ENCODE measurements at regions not wholly inside any gene's neighbourhood (a gene's known extent, or its start where the extent isn't known, plus 50 kb on each side); places are given as distances from the start of the nearest gene placed in this dataset.

GRCh38 chr11:24082241-24082640 lies 414.6 kb upstream of the LUZP2 start:
- no peak overlapping the region for H2AFZ ChIP-seq (ENCODE audit: low read depth, low read length)
- H3K9me3 ChIP-seq (ENCODE audit: low read length) = no peaks in the 10 kb centered on the region
- H3K27me3 ChIP-seq (ENCODE audit: insufficient read depth, low read length) = no peaks in the 10 kb centered on the region
- H3K4me1 ChIP-seq (ENCODE audit: insufficient read depth, low read length) = no peaks in the 10 kb centered on the region
- H3K4me3 ChIP-seq (ENCODE audit: low read length) = no peak overlapping the region
- no peaks in the 10 kb centered on the region for H3K36me3 ChIP-seq (ENCODE audit: insufficient read depth, low read length)

GRCh38 chr11:24082860-24083259 lies 414.0 kb upstream of the LUZP2 start:
- H3K27me3 ChIP-seq (ENCODE audit: insufficient read depth, low read length) = no peaks in the 10 kb centered on the region
- no peaks in the 10 kb centered on the region for H3K9me3 ChIP-seq (ENCODE audit: low read length)
- H3K36me3 ChIP-seq (ENCODE audit: insufficient read depth, low read length) = no peaks in the 10 kb centered on the region
- H3K4me3 ChIP-seq (ENCODE audit: low read length) = no peak overlapping the region
- H2AFZ ChIP-seq (ENCODE audit: low read depth, low read length) = no peak overlapping the region
- H3K4me1 ChIP-seq (ENCODE audit: insufficient read depth, low read length) = no peaks in the 10 kb centered on the region

- Histone ChIP-seq H3K36me3 (ENCODE audit: insufficient read depth, low read length) (no peaks in the 10 kb centered on the region), H2AFZ (ENCODE audit: low read depth, low read length) (no peak overlapping the region), H3K9me3 (ENCODE audit: low read length) (no peaks in the 10 kb centered on the region), H3K4me3 (ENCODE audit: low read length) (no peak overlapping the region), H3K27me3 (ENCODE audit: insufficient read depth, low read length) (no peaks in the 10 kb centered on the region), H3K4me1 (ENCODE audit: insufficient read depth, low read length) (no peaks in the 10 kb centered on the region)
These were observed 411.9 kb upstream of the LUZP2 start for GRCh38 chr11:24084956-24085355.

GRCh38 chr11:24086921-24087320 lies 409.9 kb upstream of the LUZP2 start:
- no peak overlapping the region for H2AFZ ChIP-seq (ENCODE audit: low read depth, low read length)
- H3K36me3 ChIP-seq (ENCODE audit: insufficient read depth, low read length) = no peaks in the 10 kb centered on the region
- no peak overlapping the region for H3K4me3 ChIP-seq (ENCODE audit: low read length)
- H3K4me1 ChIP-seq (ENCODE audit: insufficient read depth, low read length) = no peaks in the 10 kb centered on the region
- no peaks in the 10 kb centered on the region for H3K9me3 ChIP-seq (ENCODE audit: low read length)
- no peaks in the 10 kb centered on the region for H3K27me3 ChIP-seq (ENCODE audit: insufficient read depth, low read length)

GRCh38 chr11:24091594-24091993 lies 405.3 kb upstream of the LUZP2 start:
- Histone ChIP-seq H3K36me3 (ENCODE audit: insufficient read depth, low read length) (no peaks in the 10 kb centered on the region), H3K9me3 (ENCODE audit: low read length) (no peaks in the 10 kb centered on the region), H3K4me3 (ENCODE audit: low read length) (no peak overlapping the region), H3K27me3 (ENCODE audit: insufficient read depth, low read length) (no peaks in the 10 kb centered on the region), H2AFZ (ENCODE audit: low read depth, low read length) (no peak overlapping the region), H3K4me1 (ENCODE audit: insufficient read depth, low read length) (no peaks in the 10 kb centered on the region)

- H2AFZ ChIP-seq (ENCODE audit: low read depth, low read length) = no peak overlapping the region
- no peaks in the 10 kb centered on the region for H3K27me3 ChIP-seq (ENCODE audit: insufficient read depth, low read length)
- no peaks in the 10 kb centered on the region for H3K9me3 ChIP-seq (ENCODE audit: low read length)
- H3K4me3 ChIP-seq (ENCODE audit: low read length) = no peak overlapping the region
- H3K4me1 ChIP-seq (ENCODE audit: insufficient read depth, low read length) = no peaks in the 10 kb centered on the region
- H3K36me3 ChIP-seq (ENCODE audit: insufficient read depth, low read length) = no peaks in the 10 kb centered on the region
These were observed 403.5 kb upstream of the LUZP2 start for GRCh38 chr11:24093375-24093774.

- H3K9me3 ChIP-seq (ENCODE audit: low read length) = no peaks in the 10 kb centered on the region
- no peak overlapping the region for H3K4me3 ChIP-seq (ENCODE audit: low read length)
- H3K4me1 ChIP-seq (ENCODE audit: insufficient read depth, low read length) = no peaks in the 10 kb centered on the region
- no peaks in the 10 kb centered on the region for H3K27me3 ChIP-seq (ENCODE audit: insufficient read depth, low read length)
- H2AFZ ChIP-seq (ENCODE audit: low read depth, low read length) = no peak overlapping the region
- no peaks in the 10 kb centered on the region for H3K36me3 ChIP-seq (ENCODE audit: insufficient read depth, low read length)
These were observed 388.2 kb upstream of the LUZP2 start for GRCh38 chr11:24108609-24109008.

GRCh38 chr11:24122291-24122690 lies 374.6 kb upstream of the LUZP2 start:
- Histone ChIP-seq H3K4me3 (ENCODE audit: low read length) (no peak overlapping the region), H3K27me3 (ENCODE audit: insufficient read depth, low read length) (no peaks in the 10 kb centered on the region), H2AFZ (ENCODE audit: low read depth, low read length) (no peak overlapping the region), H3K9me3 (ENCODE audit: low read length) (no peaks in the 10 kb centered on the region), H3K36me3 (ENCODE audit: insufficient read depth, low read length) (no peaks in the 10 kb centered on the region), H3K4me1 (ENCODE audit: insufficient read depth, low read length) (peaks cover 4% of the 10 kb centered on the region)

- Histone ChIP-seq H3K36me3 (ENCODE audit: insufficient read depth, low read length) (no peaks in the 10 kb centered on the region), H3K4me1 (ENCODE audit: insufficient read depth, low read length) (peaks cover 4% of the 10 kb centered on the region), H3K4me3 (ENCODE audit: low read length) (no peak overlapping the region), H3K9me3 (ENCODE audit: low read length) (no peaks in the 10 kb centered on the region), H3K27me3 (ENCODE audit: insufficient read depth, low read length) (no peaks in the 10 kb centered on the region), H2AFZ (ENCODE audit: low read depth, low read length) (no peak overlapping the region)
These were observed 372.0 kb upstream of the LUZP2 start for GRCh38 chr11:24124876-24125275.

- Histone ChIP-seq H3K4me3 (ENCODE audit: low read length) (no peak overlapping the region), H3K4me1 (ENCODE audit: insufficient read depth, low read length) (no peaks in the 10 kb centered on the region), H3K27me3 (ENCODE audit: insufficient read depth, low read length) (no peaks in the 10 kb centered on the region), H2AFZ (ENCODE audit: low read depth, low read length) (no peak overlapping the region), H3K9me3 (ENCODE audit: low read length) (no peaks in the 10 kb centered on the region), H3K36me3 (ENCODE audit: insufficient read depth, low read length) (no peaks in the 10 kb centered on the region)
These were observed 365.2 kb upstream of the LUZP2 start for GRCh38 chr11:24131698-24132097.

GRCh38 chr11:24132471-24132870 lies 364.4 kb upstream of the LUZP2 start:
- Histone ChIP-seq H3K9me3 (ENCODE audit: low read length) (no peaks in the 10 kb centered on the region), H3K4me3 (ENCODE audit: low read length) (no peak overlapping the region), H3K36me3 (ENCODE audit: insufficient read depth, low read length) (no peaks in the 10 kb centered on the region), H3K4me1 (ENCODE audit: insufficient read depth, low read length) (no peaks in the 10 kb centered on the region), H3K27me3 (ENCODE audit: insufficient read depth, low read length) (no peaks in the 10 kb centered on the region), H2AFZ (ENCODE audit: low read depth, low read length) (no peak overlapping the region)

GRCh38 chr11:24134879-24135589 lies 361.8 kb upstream of the LUZP2 start:
- Histone ChIP-seq H3K27me3 (ENCODE audit: insufficient read depth, low read length) (no peaks in the 10 kb centered on the region), H3K9me3 (ENCODE audit: low read length) (no peaks in the 10 kb centered on the region), H3K4me3 (ENCODE audit: low read length) (no peak overlapping the region), H2AFZ (ENCODE audit: low read depth, low read length) (no peak overlapping the region), H3K36me3 (ENCODE audit: insufficient read depth, low read length) (no peaks in the 10 kb centered on the region), H3K4me1 (ENCODE audit: insufficient read depth, low read length) (no peaks in the 10 kb centered on the region)

- Histone ChIP-seq H3K27me3 (ENCODE audit: insufficient read depth, low read length) (no peaks in the 10 kb centered on the region), H3K36me3 (ENCODE audit: insufficient read depth, low read length) (no peaks in the 10 kb centered on the region), H3K4me1 (ENCODE audit: insufficient read depth, low read length) (no peaks in the 10 kb centered on the region), H3K9me3 (ENCODE audit: low read length) (no peaks in the 10 kb centered on the region), H3K4me3 (ENCODE audit: low read length) (no peak overlapping the region), H2AFZ (ENCODE audit: low read depth, low read length) (no peak overlapping the region)
These were observed 354.8 kb upstream of the LUZP2 start for GRCh38 chr11:24142062-24142461.

GRCh38 chr11:24145411-24145810 lies 351.4 kb upstream of the LUZP2 start:
- H3K27me3 ChIP-seq (ENCODE audit: insufficient read depth, low read length) = no peaks in the 10 kb centered on the region
- H3K4me1 ChIP-seq (ENCODE audit: insufficient read depth, low read length) = no peaks in the 10 kb centered on the region
- H3K4me3 ChIP-seq (ENCODE audit: low read length) = no peak overlapping the region
- H3K36me3 ChIP-seq (ENCODE audit: insufficient read depth, low read length) = no peaks in the 10 kb centered on the region
- H3K9me3 ChIP-seq (ENCODE audit: low read length) = no peaks in the 10 kb centered on the region
- no peak overlapping the region for H2AFZ ChIP-seq (ENCODE audit: low read depth, low read length)
